Keratinocyte (primary cell): ENCODE measurements at regions not wholly inside any gene's neighbourhood (a gene's known extent, or its start where the extent isn't known, plus 50 kb on each side); places are given as distances from the start of the nearest gene placed in this dataset.

Source experiments
- CTCF ChIP-seq, 3 experiments: IDR thresholded peaks in 1 of 3; conservative IDR thresholded peaks in 1 of 3; optimal IDR thresholded peaks in 1 of 3; 2 replicates in 2 of 3; 3 replicates in 1 of 3; pipeline versions ENCODE3 to v1.5.1; 2011; ENCODE audit warnings: low read length in 3 of 3, mild to moderate bottlenecking in 3 of 3, moderate library complexity in 2 of 3, control low read depth in 1 of 3, inconsistent platforms in 1 of 3; ENCODE audit not compliant: insufficient read depth in 2 of 3; ENCODE audit errors: extremely low read depth in 1 of 3
- EZH2 ChIP-seq: IDR thresholded peaks from one replicate; pipeline ENCODE4 v1.6.1; 2012; ENCODE audit warnings: inconsistent platforms, mild to moderate bottlenecking, low read length, moderate library complexity

GRCh38 chr1:194410756-194411155, 1224.3 kb upstream of the B3GALT2 start:
- no peak for TF ChIP-seq EZH2
- TF ChIP-seq CTCF (optimal IDR thresholded peaks at IDR 0.05 in 1 of 3, IDR thresholded peaks at IDR 0.05 in 1 of 3, conservative IDR thresholded peaks at IDR 0.05 in 1 of 3; ENCODE audit: extremely low read depth in 1 of 3, insufficient read depth in 2 of 3, low read length in 3 of 3) = no peak
